Tibial nerve (tissue), 3 donors: ENCODE measurements at regions not wholly inside any gene's neighbourhood (a gene's known extent, or its start where the extent isn't known, plus 50 kb on each side); places are given as distances from the start of the nearest gene placed in this dataset.

Source experiments
- CTCF ChIP-seq, 5 experiments: fragments of 200-600 bp in 3 of 5; fragments of 450-650 bp in 2 of 5; sonication (generic) in 3 of 5; IDR thresholded peaks; one replicate each; pipeline ENCODE4 v1.5.1; 2016 to 2019; ENCODE audit warnings: antibody characterized with exemption in 5 of 5, mild to moderate bottlenecking in 3 of 5, moderate library complexity in 2 of 5
- POLR2A ChIP-seq, 2 donors: fragments of 450-650 bp; IDR thresholded peaks; one replicate each; pipeline ENCODE4 v1.6.1; 2017; ENCODE audit warnings: antibody characterized with exemption in 2 of 2, mild to moderate bottlenecking in 2 of 2, moderate library complexity in 2 of 2

GRCh38 chr2:212596276-212596675 is 57.7 kb upstream of the ERBB4 start:
- no peak for TF ChIP-seq CTCF (IDR thresholded peaks at IDR 0.05)
- TF ChIP-seq POLR2A (IDR thresholded peaks at IDR 0.05): no peak
